K562 (cell line): ENCODE measurements at regions not wholly inside any gene's neighbourhood (a gene's known extent, or its start where the extent isn't known, plus 50 kb on each side); places are given as distances from the start of the nearest gene placed in this dataset.

Experiments
- ELF1 ChIP-seq: fragments of 200-800 bp; sonication (Bioruptor generic); IDR thresholded peaks from 2 replicates; pipeline ENCODE4 v1.6.1; 2016; ENCODE audit warnings: missing genetic modification characterization, missing compliant biosample characterization
- FOXA1 ChIP-seq: fragments of 450-650 bp; IDR thresholded peaks from 2 replicates; pipeline ENCODE4 v1.6.1; 2016; ENCODE audit warnings: mild to moderate bottlenecking, borderline replicate concordance
- GATA2 ChIP-seq: sonication (generic); formaldehyde crosslinking; IDR thresholded peaks from 2 replicates; pipeline ENCODE4 v1.4.0; 2020; ENCODE audit warnings: mild to moderate bottlenecking, missing genetic modification reagents
- GATAD2B ChIP-seq: fragments of 450-650 bp; IDR thresholded peaks from 2 replicates; pipeline ENCODE4 v1.6.1; 2017; ENCODE audit warnings: mild to moderate bottlenecking, borderline replicate concordance
- POLR2A ChIP-seq: fragments of 450-650 bp; conservative IDR thresholded peaks from 2 replicates; pipeline ENCODE4 v1.6.1; 2016
- XRCC5 ChIP-seq: fragments of 200-400 bp; formaldehyde crosslinking; IDR thresholded peaks from 2 replicates; pipeline ENCODE4 v1.6.1; 2017; ENCODE audit warnings: low read depth, mild to moderate bottlenecking, low read length
- ZNF77 ChIP-seq: fragments of 250-450 bp; sonication (Bioruptor Pico); IDR thresholded peaks from 2 replicates; pipeline ENCODE4 v1.5.0; 2020
- TF ChIP-seq, protein P1 (sequence below): fragments of 250-450 bp; sonication (Bioruptor Pico); IDR thresholded peaks from 2 replicates; pipeline ENCODE4 v1.4.0; 2020; ENCODE audit warnings: mild to moderate bottlenecking

DNA sequence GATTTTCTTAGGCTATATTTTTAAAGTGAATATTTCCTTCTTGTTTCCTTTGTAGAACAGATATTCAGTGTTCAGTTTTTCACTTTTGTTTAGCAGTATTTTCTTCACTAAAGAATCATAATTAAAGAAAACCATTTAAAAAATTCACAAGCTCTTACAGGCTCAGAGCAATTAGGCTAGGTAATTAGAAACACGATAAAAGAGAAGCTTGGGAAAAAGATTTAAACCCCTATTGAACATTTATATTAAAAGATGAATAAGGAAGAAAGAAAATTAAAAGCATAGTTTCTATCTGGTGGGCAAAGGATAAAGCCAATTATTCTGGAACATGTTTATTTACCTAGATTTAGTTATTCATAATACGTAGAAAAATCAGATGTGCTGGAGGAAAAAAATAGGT lies 942.6 kb downstream of the PLA2G4A start:
- TF ChIP-seq XRCC5: no peak
- no peak for TF ChIP-seq GATAD2B
- TF ChIP-seq ZNF77 (CRISPR knock-in tag): no peak
- no peak for TF ChIP-seq GATA2 (CRISPR knock-in tag)
- no peak for TF ChIP-seq ELF1 (tag)
- no peak for TF ChIP-seq POLR2A
- TF ChIP-seq, protein P1, sequence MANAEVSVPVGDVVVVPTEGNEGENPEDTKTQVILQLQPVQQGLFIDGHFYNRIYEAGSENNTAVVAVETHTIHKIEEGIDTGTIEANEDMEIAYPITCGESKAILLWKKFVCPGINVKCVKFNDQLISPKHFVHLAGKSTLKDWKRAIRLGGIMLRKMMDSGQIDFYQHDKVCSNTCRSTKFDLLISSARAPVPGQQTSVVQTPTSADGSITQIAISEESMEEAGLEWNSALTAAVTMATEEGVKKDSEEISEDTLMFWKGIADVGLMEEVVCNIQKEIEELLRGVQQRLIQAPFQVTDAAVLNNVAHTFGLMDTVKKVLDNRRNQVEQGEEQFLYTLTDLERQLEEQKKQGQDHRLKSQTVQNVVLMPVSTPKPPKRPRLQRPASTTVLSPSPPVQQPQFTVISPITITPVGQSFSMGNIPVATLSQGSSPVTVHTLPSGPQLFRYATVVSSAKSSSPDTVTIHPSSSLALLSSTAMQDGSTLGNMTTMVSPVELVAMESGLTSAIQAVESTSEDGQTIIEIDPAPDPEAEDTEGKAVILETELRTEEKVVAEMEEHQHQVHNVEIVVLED (CRISPR knock-in tag): no peak
- TF ChIP-seq FOXA1: no peak
